ENCODE measurements at regions not wholly inside any gene's neighbourhood (a gene's known extent, or its start where the extent isn't known, plus 50 kb on each side); places are given as distances from the start of the nearest gene placed in this dataset.

DNA sequence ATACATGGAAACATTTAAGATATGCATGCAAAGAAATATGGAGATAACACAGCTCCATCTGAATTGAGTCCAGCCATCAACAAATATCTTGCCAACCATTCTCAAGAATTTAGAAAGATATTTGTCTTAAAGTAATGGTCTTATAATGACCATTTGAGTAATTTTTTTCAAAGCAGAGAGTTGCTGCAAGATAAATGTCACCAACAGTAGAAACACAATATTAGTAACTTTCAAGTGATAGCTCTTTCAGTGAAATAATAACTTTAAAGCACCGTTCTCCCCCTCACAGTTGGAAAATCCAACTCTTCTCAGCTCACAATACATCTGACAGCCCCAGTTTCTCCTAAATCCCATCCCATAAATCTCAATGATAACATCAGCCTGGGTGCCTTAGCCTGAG is 481.0 kb upstream of the ADAMTS5 start:
- no peaks in the 10 kb centered on the region for H3K9me3 Mint-ChIP-seq (ENCODE audit: unreplicated experiment)
- no peak for TF ChIP-seq EZH2 (IDR thresholded peaks at IDR 0.05; ENCODE audit: insufficient read depth, low read length)
- TF ChIP-seq, protein P1, sequence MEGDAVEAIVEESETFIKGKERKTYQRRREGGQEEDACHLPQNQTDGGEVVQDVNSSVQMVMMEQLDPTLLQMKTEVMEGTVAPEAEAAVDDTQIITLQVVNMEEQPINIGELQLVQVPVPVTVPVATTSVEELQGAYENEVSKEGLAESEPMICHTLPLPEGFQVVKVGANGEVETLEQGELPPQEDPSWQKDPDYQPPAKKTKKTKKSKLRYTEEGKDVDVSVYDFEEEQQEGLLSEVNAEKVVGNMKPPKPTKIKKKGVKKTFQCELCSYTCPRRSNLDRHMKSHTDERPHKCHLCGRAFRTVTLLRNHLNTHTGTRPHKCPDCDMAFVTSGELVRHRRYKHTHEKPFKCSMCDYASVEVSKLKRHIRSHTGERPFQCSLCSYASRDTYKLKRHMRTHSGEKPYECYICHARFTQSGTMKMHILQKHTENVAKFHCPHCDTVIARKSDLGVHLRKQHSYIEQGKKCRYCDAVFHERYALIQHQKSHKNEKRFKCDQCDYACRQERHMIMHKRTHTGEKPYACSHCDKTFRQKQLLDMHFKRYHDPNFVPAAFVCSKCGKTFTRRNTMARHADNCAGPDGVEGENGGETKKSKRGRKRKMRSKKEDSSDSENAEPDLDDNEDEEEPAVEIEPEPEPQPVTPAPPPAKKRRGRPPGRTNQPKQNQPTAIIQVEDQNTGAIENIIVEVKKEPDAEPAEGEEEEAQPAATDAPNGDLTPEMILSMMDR (IDR thresholded peaks at IDR 0.05; ENCODE audit: insufficient read depth, low read depth, low read length): no peak
- Histone ChIP-seq H4K20me1 (ENCODE audit: insufficient read depth, low read length) (no peaks in the 10 kb centered on the region), H3K4me3 (ENCODE audit: insufficient read depth, low read depth, low read length) (no peak overlapping the region), H2AFZ (ENCODE audit: low read depth, low read length) (no peak overlapping the region), H3K27ac (ENCODE audit: low read depth, low read length) (no peak overlapping the region), H3K79me2 (ENCODE audit: insufficient read depth, low read length) (no peaks in the 10 kb centered on the region), H3K9me3 (ENCODE audit: insufficient read depth, low read depth, low read length) (no peaks in the 10 kb centered on the region), H3K4me1 (ENCODE audit: insufficient read depth, low read length) (no peaks in the 10 kb centered on the region), H3K9ac (ENCODE audit: low read length) (no peak overlapping the region), H3K36me3 (ENCODE audit: insufficient read depth, low read length) (no peaks in the 10 kb centered on the region), H3K4me2 (ENCODE audit: low read length) (no peak overlapping the region), H3K27me3 (ENCODE audit: insufficient read depth, low read length) (no peaks in the 10 kb centered on the region)
- no peak for DNase-seq (ENCODE audit: low read depth)
- no peaks in the 10 kb centered on the region for H3K36me3 Mint-ChIP-seq (ENCODE audit: low read depth, unreplicated experiment)
- H3K4me3 Mint-ChIP-seq (ENCODE audit: unreplicated experiment): no peak overlapping the region
- H3K27ac Mint-ChIP-seq (ENCODE audit: unreplicated experiment): no peak overlapping the region
- no peaks in the 10 kb centered on the region for H3K4me1 Mint-ChIP-seq (ENCODE audit: low read depth, unreplicated experiment)
- FAIRE-seq: no peak
- no peaks in the 10 kb centered on the region for H3K27me3 Mint-ChIP-seq (ENCODE audit: low read depth, unreplicated experiment)

DNA sequence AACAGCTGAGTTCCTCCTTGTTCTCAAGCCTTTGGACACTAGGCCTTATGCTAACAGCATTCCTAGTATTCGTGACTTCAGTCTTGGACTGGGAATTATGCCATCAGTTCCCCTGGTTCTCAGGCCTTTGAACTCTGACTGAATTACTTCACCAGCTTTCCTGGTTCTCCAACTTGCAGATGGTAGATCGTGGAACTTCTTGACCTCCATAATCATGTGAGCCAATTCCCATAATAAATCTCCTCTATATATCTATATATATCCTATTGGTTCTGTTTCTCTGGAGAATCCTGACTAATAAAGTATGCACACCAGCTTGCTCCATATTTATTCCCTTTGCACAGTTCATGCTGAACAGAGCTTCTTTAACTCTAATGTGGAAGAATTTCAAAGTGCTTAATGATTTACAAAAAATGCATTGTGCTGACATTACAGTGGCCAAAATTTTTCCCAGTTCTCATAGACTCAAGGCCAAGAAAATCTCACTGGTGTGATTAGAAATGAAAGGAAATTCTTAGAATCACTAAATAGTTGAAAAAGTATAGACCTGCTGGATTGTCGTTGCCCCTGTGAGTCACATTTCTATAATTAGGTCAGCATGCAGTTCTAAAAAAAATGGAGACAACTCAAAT is 462.9 kb upstream of the ADAMTS5 start:
- Mint-ChIP-seq H3K27me3 (ENCODE audit: low read depth, unreplicated experiment) (no peaks in the 10 kb centered on the region), H3K4me3 (ENCODE audit: unreplicated experiment) (no peak overlapping the region), H3K27ac (ENCODE audit: unreplicated experiment) (peak overlapping the region; percentile 22), H3K36me3 (ENCODE audit: low read depth, unreplicated experiment) (no peaks in the 10 kb centered on the region), H3K9me3 (ENCODE audit: unreplicated experiment) (no peaks in the 10 kb centered on the region), H3K4me1 (ENCODE audit: low read depth, unreplicated experiment) (peaks cover 19% of the 10 kb centered on the region)
- peak overlapping the region; percentile 20 for H3K4me2 ChIP-seq (ENCODE audit: low read length)
- H2AFZ ChIP-seq (ENCODE audit: low read depth, low read length): no peak overlapping the region
- TF ChIP-seq, protein P1 (IDR thresholded peaks at IDR 0.05; ENCODE audit: insufficient read depth, low read depth, low read length): no peak
- no peak for TF ChIP-seq EZH2 (IDR thresholded peaks at IDR 0.05; ENCODE audit: insufficient read depth, low read length)
- H3K36me3 ChIP-seq (ENCODE audit: insufficient read depth, low read length): no peaks in the 10 kb centered on the region
- H3K4me1 ChIP-seq (ENCODE audit: insufficient read depth, low read length): no peaks in the 10 kb centered on the region
- no peaks in the 10 kb centered on the region for H3K79me2 ChIP-seq (ENCODE audit: insufficient read depth, low read length)
- H3K27me3 ChIP-seq (ENCODE audit: insufficient read depth, low read length): no peaks in the 10 kb centered on the region
- FAIRE-seq (peak; percentile 45), DNase-seq (ENCODE audit: low read depth) (peak; percentile 51)
- no peaks in the 10 kb centered on the region for H4K20me1 ChIP-seq (ENCODE audit: insufficient read depth, low read length)
- no peaks in the 10 kb centered on the region for H3K9me3 ChIP-seq (ENCODE audit: insufficient read depth, low read depth, low read length)
- no peak overlapping the region for H3K9ac ChIP-seq (ENCODE audit: low read length)
- H3K4me3 ChIP-seq (ENCODE audit: insufficient read depth, low read depth, low read length): no peak overlapping the region
- H3K27ac ChIP-seq (ENCODE audit: low read depth, low read length): peak overlapping the region; percentile 43

DNA sequence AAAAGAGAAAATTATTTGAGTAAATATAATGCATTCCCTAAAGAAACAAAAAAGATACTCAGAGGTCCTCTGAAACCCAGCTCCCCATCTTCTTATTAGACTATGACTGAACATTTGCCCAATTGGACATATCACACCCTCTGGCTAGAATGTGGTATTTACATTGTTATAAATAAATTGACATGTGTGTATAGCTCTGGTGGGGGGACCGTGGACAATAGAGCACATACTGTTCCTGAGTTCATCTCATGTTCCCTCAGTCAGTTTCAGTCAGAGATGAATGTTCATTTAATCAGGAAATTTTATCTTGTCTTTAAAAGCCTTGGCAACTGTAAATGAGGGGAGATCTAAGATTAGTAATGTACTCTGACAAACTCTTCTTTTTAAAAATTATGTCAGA is 459.3 kb upstream of the ADAMTS5 start:
- no peaks in the 10 kb centered on the region for H3K27me3 ChIP-seq (ENCODE audit: insufficient read depth, low read length)
- DNase-seq (ENCODE audit: low read depth): no peak
- H3K4me3 Mint-ChIP-seq (ENCODE audit: unreplicated experiment): no peak overlapping the region
- H3K4me1 Mint-ChIP-seq (ENCODE audit: low read depth, unreplicated experiment): peaks cover 47% of the 10 kb centered on the region
- H2AFZ ChIP-seq (ENCODE audit: low read depth, low read length): no peak overlapping the region
- H3K27me3 Mint-ChIP-seq (ENCODE audit: low read depth, unreplicated experiment): no peaks in the 10 kb centered on the region
- H3K4me2 ChIP-seq (ENCODE audit: low read length): no peak overlapping the region
- H3K9ac ChIP-seq (ENCODE audit: low read length): no peak overlapping the region
- H3K4me3 ChIP-seq (ENCODE audit: insufficient read depth, low read depth, low read length): no peak overlapping the region
- H3K36me3 ChIP-seq (ENCODE audit: insufficient read depth, low read length): no peaks in the 10 kb centered on the region
- H3K27ac Mint-ChIP-seq (ENCODE audit: unreplicated experiment): no peak overlapping the region
- no peak overlapping the region for H3K27ac ChIP-seq (ENCODE audit: low read depth, low read length)
- H3K36me3 Mint-ChIP-seq (ENCODE audit: low read depth, unreplicated experiment): no peaks in the 10 kb centered on the region
- FAIRE-seq: no peak
- TF ChIP-seq, protein P1 (IDR thresholded peaks at IDR 0.05; ENCODE audit: insufficient read depth, low read depth, low read length): no peak
- no peak for TF ChIP-seq EZH2 (IDR thresholded peaks at IDR 0.05; ENCODE audit: insufficient read depth, low read length)
- H4K20me1 ChIP-seq (ENCODE audit: insufficient read depth, low read length): no peaks in the 10 kb centered on the region
- no peaks in the 10 kb centered on the region for H3K79me2 ChIP-seq (ENCODE audit: insufficient read depth, low read length)
- no peaks in the 10 kb centered on the region for H3K9me3 Mint-ChIP-seq (ENCODE audit: unreplicated experiment)
- H3K4me1 ChIP-seq (ENCODE audit: insufficient read depth, low read length): peaks cover 12% of the 10 kb centered on the region
- no peaks in the 10 kb centered on the region for H3K9me3 ChIP-seq (ENCODE audit: insufficient read depth, low read depth, low read length)
